Mesothelial cell of epicardium (in vitro differentiated cells): ENCODE measurements at regions not wholly inside any gene's neighbourhood (a gene's known extent, or its start where the extent isn't known, plus 50 kb on each side); places are given as distances from the start of the nearest gene placed in this dataset.

Experiments
- DNase-seq, 2 experiments: peaks; one replicate each; pipeline ENCODE4 v3.0.0; 2021; ENCODE audit warnings: low spot score in 2 of 2; ENCODE audit not compliant: unreplicated experiment in 2 of 2
- H3K27ac Mint-ChIP-seq: 2 replicates; pipeline ENCODE4 v1.8.0; 2021; ENCODE audit warnings: mixed read lengths
- H3K27me3 Mint-ChIP-seq: 2 replicates; pipeline ENCODE4 v1.8.0; 2021; ENCODE audit warnings: low read depth, mixed read lengths
- H3K36me3 Mint-ChIP-seq: 2 replicates; pipeline ENCODE4 v1.8.0; 2021; ENCODE audit warnings: mixed read lengths
- H3K4me1 Mint-ChIP-seq: 2 replicates; pipeline ENCODE4 v1.8.0; 2021; ENCODE audit warnings: mixed read lengths
- H3K4me3 Mint-ChIP-seq: 2 replicates; pipeline ENCODE4 v1.8.0; 2021; ENCODE audit warnings: mild to moderate bottlenecking, moderate library complexity, mixed read lengths
- H3K9me3 Mint-ChIP-seq: 2 replicates; pipeline ENCODE4 v1.8.0; 2021; ENCODE audit warnings: mixed read lengths
- TF ChIP-seq, protein P1 (sequence below): fragments of 200-600 bp; sonication (generic); IDR thresholded peaks from one replicate; pipeline ENCODE4 v1.5.0; 2021; ENCODE audit warnings: antibody characterized with exemption; ENCODE audit not compliant: unreplicated experiment

DNA sequence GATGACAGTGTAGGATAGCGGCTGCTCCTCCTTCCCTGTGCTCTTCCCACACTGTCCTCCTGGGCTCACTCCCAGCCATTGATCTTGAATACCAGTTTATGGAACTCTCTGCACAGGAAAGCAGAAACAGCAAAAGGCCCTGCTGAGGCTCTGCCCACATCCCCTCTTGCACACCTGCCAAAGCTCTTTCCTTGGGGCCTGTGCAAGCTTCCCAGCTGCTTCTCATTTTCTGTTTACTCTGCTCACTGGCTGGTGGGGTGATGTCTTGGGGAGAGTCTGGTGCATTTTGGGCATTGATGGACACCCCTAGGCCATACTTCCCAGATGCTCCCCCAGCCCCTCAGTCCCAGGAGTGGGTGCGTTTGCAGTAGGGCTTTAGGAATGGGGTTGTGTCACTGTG is 361.8 kb downstream of the TMEM121 start:
- Mint-ChIP-seq H3K27me3 (no peaks in the 10 kb centered on the region), H3K4me3 (no peak overlapping the region), H3K4me1 (no peaks in the 10 kb centered on the region), H3K9me3 (peaks cover 18% of the 10 kb centered on the region), H3K27ac (no peak overlapping the region), H3K36me3 (peaks cover 5% of the 10 kb centered on the region)
- DNase-seq = peak in 1 of 2 experiments; percentile 3
- TF ChIP-seq, protein P1, sequence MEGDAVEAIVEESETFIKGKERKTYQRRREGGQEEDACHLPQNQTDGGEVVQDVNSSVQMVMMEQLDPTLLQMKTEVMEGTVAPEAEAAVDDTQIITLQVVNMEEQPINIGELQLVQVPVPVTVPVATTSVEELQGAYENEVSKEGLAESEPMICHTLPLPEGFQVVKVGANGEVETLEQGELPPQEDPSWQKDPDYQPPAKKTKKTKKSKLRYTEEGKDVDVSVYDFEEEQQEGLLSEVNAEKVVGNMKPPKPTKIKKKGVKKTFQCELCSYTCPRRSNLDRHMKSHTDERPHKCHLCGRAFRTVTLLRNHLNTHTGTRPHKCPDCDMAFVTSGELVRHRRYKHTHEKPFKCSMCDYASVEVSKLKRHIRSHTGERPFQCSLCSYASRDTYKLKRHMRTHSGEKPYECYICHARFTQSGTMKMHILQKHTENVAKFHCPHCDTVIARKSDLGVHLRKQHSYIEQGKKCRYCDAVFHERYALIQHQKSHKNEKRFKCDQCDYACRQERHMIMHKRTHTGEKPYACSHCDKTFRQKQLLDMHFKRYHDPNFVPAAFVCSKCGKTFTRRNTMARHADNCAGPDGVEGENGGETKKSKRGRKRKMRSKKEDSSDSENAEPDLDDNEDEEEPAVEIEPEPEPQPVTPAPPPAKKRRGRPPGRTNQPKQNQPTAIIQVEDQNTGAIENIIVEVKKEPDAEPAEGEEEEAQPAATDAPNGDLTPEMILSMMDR = no peak

DNA sequence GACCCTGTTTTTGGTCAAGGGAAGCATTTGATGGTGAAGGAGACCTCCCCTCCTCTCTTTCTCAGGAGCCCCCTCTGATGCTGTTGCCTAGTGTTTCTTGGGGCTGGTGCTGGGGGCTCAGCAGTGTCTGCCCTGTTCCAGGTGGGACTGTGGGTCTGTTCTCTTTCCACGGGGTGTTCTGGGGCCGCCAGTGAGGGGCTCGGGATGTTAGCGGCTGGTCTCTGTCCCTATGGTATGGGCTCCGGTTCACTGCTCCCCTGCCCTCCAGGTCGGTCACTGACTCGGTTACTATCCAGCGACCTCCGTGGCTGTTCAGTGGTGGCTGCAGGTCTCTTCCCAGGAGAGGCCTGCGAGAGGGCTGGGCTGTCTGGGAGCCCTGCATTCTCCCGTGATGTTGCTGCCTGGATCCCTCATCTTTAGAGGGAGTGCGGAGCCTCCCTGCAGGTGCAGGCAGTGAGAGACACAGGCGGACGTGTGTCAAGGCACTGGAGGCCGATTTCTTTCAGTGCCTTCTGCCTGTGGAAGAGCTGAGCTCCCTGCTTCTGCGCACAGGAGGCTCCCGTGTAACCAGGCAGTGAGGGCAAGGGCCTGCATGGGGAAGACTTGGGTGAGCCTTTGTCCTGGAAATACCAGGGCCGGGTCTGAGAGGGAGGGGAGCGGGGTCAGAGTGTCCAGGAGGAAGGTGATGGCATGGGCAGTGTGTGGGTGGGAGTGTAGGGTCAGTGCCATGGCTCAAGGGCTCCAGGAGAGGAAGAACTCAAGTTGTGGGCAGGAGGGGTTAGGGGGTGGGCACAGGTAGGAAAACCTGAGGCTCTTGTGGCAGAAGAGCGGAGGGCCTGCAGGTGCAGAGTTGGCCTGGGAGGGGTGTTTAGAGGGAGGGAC is 362.6 kb downstream of the TMEM121 start:
- Mint-ChIP-seq H3K27me3 (no peaks in the 10 kb centered on the region), H3K4me1 (no peaks in the 10 kb centered on the region), H3K9me3 (peaks cover 18% of the 10 kb centered on the region), H3K4me3 (no peak overlapping the region), H3K27ac (no peak overlapping the region), H3K36me3 (peaks cover 5% of the 10 kb centered on the region)
- DNase-seq = peak in 1 of 2 experiments; percentile 8
- TF ChIP-seq, protein P1 = no peak

DNA sequence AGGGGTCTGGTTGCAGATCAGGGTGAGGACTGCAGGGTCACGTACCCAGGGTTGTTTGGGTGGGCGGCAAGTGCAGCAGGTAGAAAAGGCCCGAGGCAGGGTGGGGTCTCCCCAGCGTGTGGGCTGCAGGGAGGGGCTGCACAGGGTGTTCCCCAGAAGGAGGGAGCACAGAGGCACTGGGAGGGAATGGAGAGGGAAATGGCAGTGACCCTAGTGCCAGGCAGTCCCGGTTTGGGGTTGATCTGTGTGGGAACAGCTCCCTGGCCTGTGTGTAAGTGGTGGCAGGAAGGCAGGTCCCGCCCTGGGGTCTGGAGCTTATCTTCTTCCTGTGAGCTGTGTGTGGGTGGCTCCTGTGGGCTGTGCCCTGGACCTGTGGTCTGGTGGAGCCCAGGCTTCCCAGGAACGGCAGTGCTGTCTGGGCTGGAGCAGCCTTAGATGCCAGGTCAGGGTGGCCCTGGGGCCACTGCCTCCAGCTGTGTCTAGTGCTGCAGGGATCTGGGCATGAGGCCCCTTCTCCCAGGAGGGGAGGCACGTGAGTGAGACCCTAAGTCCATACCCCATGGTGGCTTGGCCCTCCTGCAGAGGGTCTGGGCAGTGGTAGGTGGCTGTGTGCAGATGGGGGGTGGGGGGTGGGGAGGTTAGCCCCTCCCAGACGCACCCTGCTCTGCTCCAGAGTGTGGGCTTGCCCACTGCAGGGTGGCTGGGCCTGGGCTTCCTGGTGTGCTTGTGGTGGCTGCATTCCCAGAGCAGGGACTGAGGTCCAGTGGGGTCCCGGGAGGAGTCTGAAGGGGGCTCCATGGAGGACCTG is 363.5 kb downstream of the TMEM121 start:
- Mint-ChIP-seq H3K27ac (no peak overlapping the region), H3K27me3 (no peaks in the 10 kb centered on the region), H3K4me1 (no peaks in the 10 kb centered on the region), H3K4me3 (no peak overlapping the region), H3K9me3 (peaks cover 18% of the 10 kb centered on the region), H3K36me3 (peaks cover 5% of the 10 kb centered on the region)
- TF ChIP-seq, protein P1 = no peak
- peak in 1 of 2 experiments; percentile 8 for DNase-seq

DNA sequence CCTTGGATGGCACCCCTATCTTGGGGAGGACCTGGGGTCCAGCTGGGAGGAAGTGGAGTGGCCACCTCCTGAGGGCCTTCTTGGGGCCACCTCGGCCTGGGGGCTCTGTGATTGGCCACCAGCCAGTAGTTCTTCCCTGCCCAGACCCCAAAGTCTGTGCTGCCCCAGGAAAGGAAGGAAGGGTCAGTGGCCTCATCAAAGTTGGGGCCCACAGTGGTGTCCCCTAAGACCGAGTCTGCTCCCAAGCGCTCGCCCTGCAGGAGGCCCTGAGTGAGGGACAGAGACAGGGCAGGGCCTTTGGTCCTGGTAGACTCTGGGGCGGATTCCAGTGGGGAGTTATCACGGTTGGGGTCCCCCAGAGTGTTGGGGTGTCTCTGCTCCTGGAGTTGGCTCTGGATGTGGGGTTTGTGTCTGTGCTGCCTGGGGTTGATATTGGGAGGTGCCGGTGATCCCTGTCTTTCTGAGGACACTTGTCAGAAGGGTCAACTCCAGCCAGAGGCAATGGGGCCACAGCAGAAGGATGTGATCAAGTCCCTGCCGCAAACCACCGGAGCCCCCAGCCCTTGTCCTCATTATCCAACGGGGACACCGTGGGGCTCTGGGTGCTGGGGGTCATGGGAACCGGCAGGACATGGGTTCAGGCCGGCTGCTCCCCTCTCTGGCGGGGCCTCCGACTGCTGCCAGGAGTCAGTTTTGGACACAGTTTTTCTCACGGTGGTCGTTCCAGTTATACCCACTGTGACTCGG is 364.3 kb downstream of the TMEM121 start:
- H3K4me1 Mint-ChIP-seq = no peaks in the 10 kb centered on the region
- H3K4me3 Mint-ChIP-seq = no peak overlapping the region
- H3K36me3 Mint-ChIP-seq = peaks cover 3% of the 10 kb centered on the region
- H3K27me3 Mint-ChIP-seq = no peaks in the 10 kb centered on the region
- DNase-seq = peak; percentile 10 to 31
- no peak overlapping the region for H3K27ac Mint-ChIP-seq
- H3K9me3 Mint-ChIP-seq = peaks cover 16% of the 10 kb centered on the region
- TF ChIP-seq, protein P1 = no peak

DNA sequence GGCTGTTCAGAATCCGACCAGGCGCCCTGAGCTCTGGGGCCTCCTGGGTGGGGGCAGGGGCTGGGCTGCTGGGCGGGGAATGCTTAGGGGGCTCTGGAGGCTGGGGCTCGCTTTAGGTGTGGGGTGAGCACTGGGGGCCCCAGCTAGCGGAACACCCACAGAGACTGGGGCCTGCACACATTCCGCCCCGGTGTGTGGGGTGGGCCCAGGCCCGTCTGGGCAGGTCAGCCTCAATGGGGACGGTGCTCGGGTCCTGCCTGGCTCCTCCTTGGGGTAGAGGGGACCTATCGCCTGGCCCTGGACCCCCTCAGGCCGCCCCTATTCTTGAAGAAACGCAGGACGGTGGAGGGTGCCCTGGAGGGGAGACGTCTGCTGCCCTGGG is 364.8 kb downstream of the TMEM121 start:
- Mint-ChIP-seq H3K9me3 (peaks cover 16% of the 10 kb centered on the region), H3K4me3 (no peak overlapping the region), H3K27me3 (no peaks in the 10 kb centered on the region), H3K36me3 (peaks cover 3% of the 10 kb centered on the region), H3K4me1 (no peaks in the 10 kb centered on the region), H3K27ac (no peak overlapping the region)
- TF ChIP-seq, protein P1 = no peak
- DNase-seq = peak; percentile 3 to 29
